Panc1 (cell line): ENCODE measurements at regions not wholly inside any gene's neighbourhood (a gene's known extent, or its start where the extent isn't known, plus 50 kb on each side); places are given as distances from the start of the nearest gene placed in this dataset.

ENCODE experiments used
- ATAC-seq: fragments of 200-7000 bp; cut with Tn5 transposase; 2 replicates; pipeline ENCODE4 v1.9.1; 2020; ENCODE audit warnings: mild to moderate bottlenecking, moderate library complexity
- BruUV-seq: library from RNA; stranded (reverse); fragments of 400-500 nt; replicated peaks from 2 replicates; lab custom pipeline; 2021; lab: Mats Ljungman, UMichigan
- CTCF ChIA-PET: fragments of 300-600 bp; sonication (Branson Sonifier 250); formaldehyde crosslinking; loops from one replicate; lab custom pipeline; 2022; ENCODE audit warnings: antibody characterized with exemption; lab: Charles Lee
- POLR2A ChIA-PET: fragments of 300-600 bp; sonication (Branson Sonifier 250); formaldehyde crosslinking; loops from one replicate; lab custom pipeline; 2022; ENCODE audit warnings: antibody characterized with exemption; lab: Charles Lee
- DNase-seq: peaks from one replicate; pipeline ENCODE4 v3.0.0-alpha.2; 2010; ENCODE audit warnings: low read depth, low spot score
- H3K27ac ChIP-seq: 2 replicates; pipeline ENCODE4 v1.5.1; 2011; ENCODE audit warnings: mild to moderate bottlenecking, low read length, inconsistent platforms
- H3K27me3 ChIP-seq: fragments of 200-500 bp; sonication (Bioruptor generic); 2 replicates; pipeline ENCODE4 v1.6.0; 2014; ENCODE audit warnings: low read length, inconsistent platforms; ENCODE audit not compliant: control insufficient read depth, insufficient read depth
- H3K36me3 ChIP-seq: fragments of 200-500 bp; sonication (Bioruptor generic); 2 replicates; pipeline ENCODE4 v1.5.1; 2014; ENCODE audit warnings: inconsistent platforms, mild to moderate bottlenecking, low read length, moderate library complexity; ENCODE audit not compliant: control insufficient read depth, insufficient read depth
- H3K4me1 ChIP-seq: 2 replicates; pipeline ENCODE4 v1.5.1; 2011; ENCODE audit warnings: inconsistent platforms, mild to moderate bottlenecking, low read length, moderate library complexity; ENCODE audit not compliant: control insufficient read depth, insufficient read depth
- H3K4me3 ChIP-seq, 2 experiments: 2 replicates each; pipeline ENCODE4 v1.5.1; 2011 to 2012; ENCODE audit warnings: low read depth in 2 of 2, low read length in 2 of 2, mild to moderate bottlenecking in 2 of 2, inconsistent platforms in 1 of 2, moderate library complexity in 1 of 2
- H3K9me3 ChIP-seq: fragments of 200-500 bp; sonication (Bioruptor generic); 2 replicates; pipeline ENCODE4 v1.5.1; 2014; ENCODE audit warnings: low read depth, mild to moderate bottlenecking, inconsistent platforms, low read length, moderate library complexity; ENCODE audit not compliant: control insufficient read depth, insufficient read depth
- POLR2AphosphoS5 ChIP-seq: IDR thresholded peaks from 2 replicates; pipeline ENCODE4 v1.6.1; 2012; ENCODE audit warnings: mild to moderate bottlenecking, low read depth, low read length, moderate library complexity
- SIN3A ChIP-seq: IDR thresholded peaks from 2 replicates; pipeline ENCODE4 v1.6.1; 2012; ENCODE audit warnings: low read depth, mild to moderate bottlenecking, low read length, moderate library complexity, borderline replicate concordance; ENCODE audit not compliant: insufficient read depth
- TCF7L2 ChIP-seq: IDR thresholded peaks from 2 replicates; pipeline ENCODE4 v1.6.1; 2011; ENCODE audit warnings: mild to moderate bottlenecking, low read depth, low read length, inconsistent platforms
- in situ Hi-C: cut with HindIII; loops from 2 replicates; pipeline ENCODE4 v1.10.0; 2016; ENCODE audit warnings: low sequenced_read_pairs, low pct_unique_long_range_greater_than_20kb
- intact Hi-C: fragments of 100-400 bp; cut with micrococcal nuclease; formaldehyde crosslinking; loops from one replicate; pipeline ENCODE4 v1.10.0; 2022; ENCODE audit not compliant: unreplicated experiment
- TF ChIP-seq, protein P1 (sequence below): fragments of 450-650 bp; IDR thresholded peaks from 2 replicates; pipeline ENCODE4 v1.5.1; 2017; ENCODE audit warnings: mild to moderate bottlenecking
- TF ChIP-seq, protein P2 (sequence below), 2 experiments: IDR thresholded peaks; 2 replicates each; pipeline ENCODE4 v1.6.1; 2011 to 2012; ENCODE audit warnings: low read depth in 2 of 2, control low read depth in 1 of 2, low read length in 1 of 2, mild to moderate bottlenecking in 1 of 2, moderate library complexity in 1 of 2; ENCODE audit not compliant: insufficient read depth in 1 of 2

DNA sequence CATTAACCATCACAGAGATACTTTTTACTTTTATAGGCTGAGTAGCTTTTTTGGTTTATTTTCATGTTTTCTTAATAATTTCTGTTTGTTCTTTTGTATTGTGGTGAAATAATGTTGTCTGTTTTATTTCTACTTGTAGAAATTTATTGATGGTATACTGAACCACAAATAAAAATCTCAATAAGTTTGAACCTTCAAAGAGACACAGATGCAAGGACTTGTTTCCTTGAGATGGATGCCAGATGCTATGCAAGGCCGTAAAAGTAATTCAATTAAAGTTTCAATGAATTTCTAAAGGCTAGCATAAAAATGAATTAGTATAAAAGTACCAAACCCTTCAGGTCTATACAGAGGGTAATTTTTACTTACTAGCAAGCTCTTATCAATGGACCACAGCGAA is 873.5 kb downstream of the TTLL7 start:
- no peak for ATAC-seq
- H3K9me3 ChIP-seq, result no peaks in the 10 kb centered on the region; the same call in 1 of the 2 replicates
- in situ Hi-C loops (no loop called here), intact Hi-C loops (loop anchor here (2.0 kb wide), 1 partner anchor 21 kb away; no protein-coding TSS in a partner anchor)
- no peaks in the 10 kb centered on the region for H3K4me1 ChIP-seq
- TF ChIP-seq, protein P1, sequence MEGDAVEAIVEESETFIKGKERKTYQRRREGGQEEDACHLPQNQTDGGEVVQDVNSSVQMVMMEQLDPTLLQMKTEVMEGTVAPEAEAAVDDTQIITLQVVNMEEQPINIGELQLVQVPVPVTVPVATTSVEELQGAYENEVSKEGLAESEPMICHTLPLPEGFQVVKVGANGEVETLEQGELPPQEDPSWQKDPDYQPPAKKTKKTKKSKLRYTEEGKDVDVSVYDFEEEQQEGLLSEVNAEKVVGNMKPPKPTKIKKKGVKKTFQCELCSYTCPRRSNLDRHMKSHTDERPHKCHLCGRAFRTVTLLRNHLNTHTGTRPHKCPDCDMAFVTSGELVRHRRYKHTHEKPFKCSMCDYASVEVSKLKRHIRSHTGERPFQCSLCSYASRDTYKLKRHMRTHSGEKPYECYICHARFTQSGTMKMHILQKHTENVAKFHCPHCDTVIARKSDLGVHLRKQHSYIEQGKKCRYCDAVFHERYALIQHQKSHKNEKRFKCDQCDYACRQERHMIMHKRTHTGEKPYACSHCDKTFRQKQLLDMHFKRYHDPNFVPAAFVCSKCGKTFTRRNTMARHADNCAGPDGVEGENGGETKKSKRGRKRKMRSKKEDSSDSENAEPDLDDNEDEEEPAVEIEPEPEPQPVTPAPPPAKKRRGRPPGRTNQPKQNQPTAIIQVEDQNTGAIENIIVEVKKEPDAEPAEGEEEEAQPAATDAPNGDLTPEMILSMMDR, result no peak
- TF ChIP-seq POLR2AphosphoS5 (no peak), SIN3A (no peak), TCF7L2 (no peak)
- TF ChIP-seq, protein P2, sequence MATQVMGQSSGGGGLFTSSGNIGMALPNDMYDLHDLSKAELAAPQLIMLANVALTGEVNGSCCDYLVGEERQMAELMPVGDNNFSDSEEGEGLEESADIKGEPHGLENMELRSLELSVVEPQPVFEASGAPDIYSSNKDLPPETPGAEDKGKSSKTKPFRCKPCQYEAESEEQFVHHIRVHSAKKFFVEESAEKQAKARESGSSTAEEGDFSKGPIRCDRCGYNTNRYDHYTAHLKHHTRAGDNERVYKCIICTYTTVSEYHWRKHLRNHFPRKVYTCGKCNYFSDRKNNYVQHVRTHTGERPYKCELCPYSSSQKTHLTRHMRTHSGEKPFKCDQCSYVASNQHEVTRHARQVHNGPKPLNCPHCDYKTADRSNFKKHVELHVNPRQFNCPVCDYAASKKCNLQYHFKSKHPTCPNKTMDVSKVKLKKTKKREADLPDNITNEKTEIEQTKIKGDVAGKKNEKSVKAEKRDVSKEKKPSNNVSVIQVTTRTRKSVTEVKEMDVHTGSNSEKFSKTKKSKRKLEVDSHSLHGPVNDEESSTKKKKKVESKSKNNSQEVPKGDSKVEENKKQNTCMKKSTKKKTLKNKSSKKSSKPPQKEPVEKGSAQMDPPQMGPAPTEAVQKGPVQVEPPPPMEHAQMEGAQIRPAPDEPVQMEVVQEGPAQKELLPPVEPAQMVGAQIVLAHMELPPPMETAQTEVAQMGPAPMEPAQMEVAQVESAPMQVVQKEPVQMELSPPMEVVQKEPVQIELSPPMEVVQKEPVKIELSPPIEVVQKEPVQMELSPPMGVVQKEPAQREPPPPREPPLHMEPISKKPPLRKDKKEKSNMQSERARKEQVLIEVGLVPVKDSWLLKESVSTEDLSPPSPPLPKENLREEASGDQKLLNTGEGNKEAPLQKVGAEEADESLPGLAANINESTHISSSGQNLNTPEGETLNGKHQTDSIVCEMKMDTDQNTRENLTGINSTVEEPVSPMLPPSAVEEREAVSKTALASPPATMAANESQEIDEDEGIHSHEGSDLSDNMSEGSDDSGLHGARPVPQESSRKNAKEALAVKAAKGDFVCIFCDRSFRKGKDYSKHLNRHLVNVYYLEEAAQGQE (IDR thresholded peaks at IDR 0.05; ENCODE audit: insufficient read depth in 1 of 2, low read depth in 2 of 2, low read length in 1 of 2), result no peak
- no peak overlapping the region for H3K27ac ChIP-seq
- H3K4me3 ChIP-seq, result no peak overlapping the region
- POLR2A ChIA-PET, result no interaction called here
- H3K27me3 ChIP-seq, result no peaks in the 10 kb centered on the region
- no peak for DNase-seq
- no peaks in the 10 kb centered on the region for H3K36me3 ChIP-seq
- BruUV-seq, result no TSS peak
- CTCF ChIA-PET, result no interaction called here

DNA sequence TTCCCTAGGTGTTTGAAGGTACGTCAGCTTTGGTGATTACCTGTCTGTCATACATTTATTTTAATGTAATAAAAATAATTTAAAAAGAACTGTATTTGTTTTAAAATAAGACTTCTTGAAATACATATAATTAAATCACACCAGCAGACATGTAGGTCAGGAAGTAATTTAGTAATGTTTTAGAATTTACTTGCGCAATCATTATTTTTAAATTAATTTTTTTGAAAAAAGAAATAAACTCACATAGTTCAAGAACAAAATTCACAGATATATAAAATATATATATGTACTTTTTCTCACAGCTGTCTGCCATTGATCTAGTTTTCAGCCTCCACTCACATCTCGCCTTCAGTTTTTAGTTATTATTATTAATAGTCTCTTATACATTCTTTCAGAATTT is 875.9 kb downstream of the TTLL7 start:
- H3K36me3 ChIP-seq, result no peaks in the 10 kb centered on the region
- no peaks in the 10 kb centered on the region for H3K27me3 ChIP-seq
- CTCF ChIA-PET, result no interaction called here
- TF ChIP-seq SIN3A, result no peak
- no peak for TF ChIP-seq POLR2AphosphoS5
- TF ChIP-seq, protein P2 (IDR thresholded peaks at IDR 0.05; ENCODE audit: insufficient read depth in 1 of 2, low read depth in 2 of 2, low read length in 1 of 2), result no peak
- no peak for TF ChIP-seq TCF7L2
- TF ChIP-seq, protein P1, result no peak
- in situ Hi-C loops, result no loop called here
- intact Hi-C loops, result no loop called here
- POLR2A ChIA-PET, result no interaction called here
- H3K9me3 ChIP-seq, result no peaks in the 10 kb centered on the region; the same call in 1 of the 2 replicates
- BruUV-seq, result no TSS peak
- no peak overlapping the region for H3K27ac ChIP-seq
- H3K4me1 ChIP-seq, result no peaks in the 10 kb centered on the region
- DNase-seq (no peak), ATAC-seq (no peak)
- H3K4me3 ChIP-seq, result no peak overlapping the region
